Erythroblast (primary cell): ENCODE measurements at regions not wholly inside any gene's neighbourhood (a gene's known extent, or its start where the extent isn't known, plus 50 kb on each side); places are given as distances from the start of the nearest gene placed in this dataset.
"Not testable (repeated sequence)": the region's sequence is repeated elsewhere in the genome, so short reads cannot be mapped to it uniquely, and the experiment has no call there.

Experiments used
- DNase-seq, 2 experiments: peaks; one replicate each; lab custom pipeline; 2025; lab: John Stamatoyannopoulos, UW
- GATA1 ChIP-seq: IDR thresholded peaks from 2 replicates; pipeline ENCODE4 v1.6.1; 2011; ENCODE audit warnings: low read depth, mild to moderate bottlenecking, control low read depth, low read length, moderate library complexity
- POLR2A ChIP-seq: IDR thresholded peaks from 2 replicates; pipeline ENCODE4 v1.6.1; 2011; ENCODE audit warnings: mild to moderate bottlenecking, low read length

DNA sequence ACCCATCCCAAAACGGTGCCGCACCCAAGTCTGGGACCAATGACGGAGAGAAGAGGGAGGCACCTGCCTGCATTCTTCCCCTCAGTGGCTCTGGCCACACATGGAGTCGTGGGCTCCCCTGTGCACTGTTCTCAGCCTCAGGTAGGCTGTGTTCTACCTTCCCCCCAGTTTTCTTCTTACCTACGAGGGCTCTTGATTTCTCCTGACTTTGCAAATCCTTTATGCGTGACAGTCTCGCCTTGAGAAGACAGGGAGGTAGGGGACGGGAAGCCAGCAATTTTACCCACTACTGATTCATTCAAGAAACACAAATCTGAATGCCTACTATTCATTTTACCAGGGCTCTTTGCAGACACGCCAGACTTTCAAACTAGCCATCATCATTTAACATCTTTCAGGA lies 261.3 kb upstream of the NSMCE3 start:
- TF ChIP-seq GATA1 (no peak), POLR2A (no peak)
- no peak for DNase-seq

DNA sequence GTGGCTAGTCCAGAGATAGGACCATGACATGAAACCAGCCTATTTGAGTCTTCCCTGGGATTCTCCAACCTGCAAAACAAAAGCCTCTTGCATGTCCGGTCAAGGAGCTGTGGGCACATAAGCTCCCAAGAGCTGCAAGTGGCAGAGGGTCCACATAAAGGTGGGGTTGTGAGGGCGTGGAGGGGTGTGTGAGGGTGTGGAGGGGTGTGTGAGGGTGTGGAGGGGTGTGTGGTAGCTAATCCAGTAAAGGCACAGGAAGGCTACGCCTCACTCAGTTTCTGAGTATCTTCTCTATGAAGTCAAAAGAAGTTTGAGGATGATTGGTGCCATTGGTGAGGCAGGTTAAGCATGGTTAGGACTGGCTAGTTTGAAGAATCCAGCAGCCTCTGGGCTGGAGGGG lies 259.4 kb upstream of the NSMCE3 start:
- no peak for DNase-seq
- TF ChIP-seq GATA1 (no peak), POLR2A (no peak)

DNA sequence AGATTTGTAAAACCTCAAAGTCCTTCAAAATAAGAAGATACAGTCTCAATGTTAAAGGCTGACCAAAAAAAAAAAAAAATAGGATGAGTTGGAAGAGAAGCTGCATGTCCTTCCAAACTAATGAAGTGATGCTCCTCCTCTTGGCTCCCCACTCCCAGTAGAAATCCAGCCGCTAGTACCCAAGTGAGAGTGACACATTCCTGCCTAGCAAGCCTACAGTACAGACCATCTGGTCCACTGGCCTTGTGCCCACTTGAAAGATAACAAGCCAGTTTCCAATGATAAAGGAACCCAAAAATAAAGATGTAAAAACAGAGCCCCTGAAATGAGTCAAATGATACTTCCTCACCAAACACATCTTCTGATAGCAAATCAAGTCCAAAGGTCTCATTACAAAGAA lies 258.7 kb upstream of the NSMCE3 start:
- no peak for DNase-seq
- TF ChIP-seq POLR2A, result no peak
- no peak for TF ChIP-seq GATA1

DNA sequence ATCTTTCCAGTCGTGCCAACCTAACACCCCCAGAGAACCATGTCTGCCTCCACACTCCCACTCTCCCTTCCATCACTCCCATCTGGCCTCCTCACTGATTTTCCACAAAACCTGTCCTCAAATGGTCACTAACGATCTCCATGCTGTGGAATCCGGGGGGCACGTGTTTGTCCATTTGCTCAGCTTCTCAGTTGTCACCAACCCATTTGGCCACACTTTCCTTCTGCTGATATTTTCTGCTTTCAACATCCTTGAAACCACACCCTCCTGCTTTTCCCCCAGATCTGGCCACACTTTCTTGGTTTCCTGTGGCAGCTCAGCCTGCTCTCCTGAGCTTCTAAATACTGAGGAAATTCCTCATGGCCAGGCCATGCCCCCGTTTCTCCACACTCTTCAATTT lies 257.2 kb upstream of the NSMCE3 start:
- TF ChIP-seq POLR2A (no peak), GATA1 (no peak)
- no peak for DNase-seq

DNA sequence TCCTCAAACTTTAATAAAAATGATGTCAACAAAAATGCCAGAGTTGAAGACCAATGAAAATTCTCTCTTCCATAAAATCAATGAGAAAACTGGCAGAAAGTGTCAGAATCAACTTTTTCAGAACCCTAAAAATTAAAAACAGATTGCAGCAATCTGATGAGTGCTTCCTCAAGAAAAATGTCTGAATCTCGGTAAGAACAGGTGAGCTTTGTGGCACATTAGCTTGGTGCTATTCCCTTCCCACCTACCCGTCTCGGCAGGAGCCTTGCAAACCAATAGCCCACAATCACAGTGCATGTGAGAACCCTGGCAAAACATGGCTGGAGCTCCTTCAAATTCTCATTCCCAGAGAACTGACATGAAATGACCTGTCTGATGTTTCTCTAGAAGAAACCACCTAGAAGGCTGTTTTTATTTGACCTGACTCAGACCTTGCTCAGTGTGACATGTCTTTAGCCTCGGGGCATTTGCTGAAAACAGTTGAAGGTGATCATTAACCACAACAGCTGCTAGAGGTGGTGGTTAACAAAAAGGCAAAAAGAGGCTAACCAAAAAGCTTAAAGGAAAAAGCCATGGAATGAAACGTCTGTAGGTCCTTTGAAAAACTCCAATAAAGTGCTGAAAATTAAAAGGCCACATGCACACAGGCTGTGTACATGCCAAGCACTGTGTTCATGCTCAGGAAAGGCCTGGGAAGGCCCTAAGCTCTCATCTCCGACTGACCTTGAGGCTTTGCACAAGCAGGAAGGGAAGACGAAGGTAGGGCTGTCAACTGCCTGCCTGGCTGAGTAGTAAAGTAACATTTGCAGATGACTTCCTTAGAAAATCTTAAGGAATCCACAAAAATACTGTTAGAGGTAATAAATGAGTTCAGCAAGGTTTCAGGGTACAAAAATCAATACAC lies 253.0 kb upstream of the NSMCE3 start:
- DNase-seq, result no peak
- TF ChIP-seq GATA1 (no peak), POLR2A (no peak)

DNA sequence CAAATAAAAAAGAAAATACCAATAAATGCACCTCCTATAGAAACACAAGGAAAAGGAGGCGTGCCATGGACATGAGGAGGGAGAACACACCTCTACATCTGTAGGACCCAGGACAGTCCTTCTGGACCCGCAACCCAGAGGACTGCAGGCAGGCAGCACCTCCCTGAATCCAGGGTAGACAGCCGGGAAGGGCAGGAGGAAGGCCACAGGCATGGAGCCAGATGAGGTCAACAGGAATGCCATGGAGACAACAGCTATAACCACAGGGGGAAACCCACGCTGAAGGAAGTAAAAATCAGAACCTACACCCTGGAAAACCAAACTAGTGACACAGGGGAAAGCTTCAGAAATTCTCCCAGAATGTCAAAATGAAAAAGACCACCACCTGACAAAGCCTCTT lies 248.8 kb upstream of the NSMCE3 start:
- no peak for TF ChIP-seq GATA1
- no peak for TF ChIP-seq POLR2A
- no peak for DNase-seq

DNA sequence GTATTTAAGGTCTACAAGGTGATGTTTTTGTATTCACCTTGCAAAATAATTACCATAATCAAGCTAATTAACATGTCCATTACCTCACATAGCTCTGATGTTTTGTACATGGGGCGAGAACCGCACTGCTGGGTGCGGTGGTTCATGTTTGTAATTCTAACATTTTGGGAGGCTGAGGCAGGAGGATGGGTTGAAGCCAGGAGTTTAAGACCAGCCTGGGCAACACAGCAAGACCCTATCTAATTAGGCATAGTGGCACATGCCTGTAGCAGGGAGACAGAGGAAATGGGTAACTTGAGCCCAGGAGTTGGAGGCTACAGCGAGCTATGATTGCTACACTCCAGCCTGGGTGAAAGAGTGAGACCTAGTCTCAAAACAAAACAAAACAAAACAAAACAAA lies 248.2 kb upstream of the NSMCE3 start:
- no peak for DNase-seq

DNA sequence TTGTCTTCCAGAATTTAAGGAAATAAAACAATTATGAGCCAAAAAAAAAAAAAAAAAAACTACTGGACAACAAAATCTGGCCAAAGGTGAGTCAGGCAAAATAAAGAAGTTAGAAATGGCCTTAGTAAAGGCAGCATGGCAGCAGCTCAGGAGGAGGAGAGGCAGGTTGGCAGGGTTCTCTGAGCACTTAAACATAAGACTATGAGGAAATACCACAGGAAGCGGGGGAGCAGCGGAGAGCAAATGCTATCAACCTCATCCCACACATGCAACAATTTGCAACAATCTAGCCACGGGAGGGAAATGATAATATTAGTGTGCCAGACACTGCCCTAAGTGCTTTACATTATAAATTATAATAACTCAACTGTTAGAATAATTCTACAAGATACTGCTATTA lies 247.3 kb upstream of the NSMCE3 start:
- no peak for TF ChIP-seq POLR2A
- TF ChIP-seq GATA1, result no peak
- no peak for DNase-seq

More for the DNA sequence above, 248.2 kb upstream of the NSMCE3 start:
- no peak for TF ChIP-seq GATA1
- TF ChIP-seq POLR2A, result no peak

DNA sequence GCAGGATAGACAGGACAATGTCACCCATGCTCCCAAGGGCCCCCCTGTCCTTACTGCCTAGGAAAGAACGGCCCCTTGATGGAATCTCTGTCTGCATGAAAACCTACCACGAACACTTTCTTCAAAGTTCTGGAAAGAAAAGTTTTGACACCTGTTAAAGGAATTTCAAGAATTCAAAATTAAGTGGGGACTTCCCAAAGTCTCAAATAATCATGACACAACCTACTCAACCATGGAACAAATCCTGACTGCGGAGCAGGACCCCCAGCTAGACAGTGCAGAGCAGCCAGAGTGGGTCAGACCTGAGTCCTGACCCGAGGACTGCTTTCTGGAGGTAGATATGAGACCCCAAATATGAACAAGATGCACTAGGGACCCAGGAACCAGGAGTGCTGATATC lies 245.3 kb upstream of the NSMCE3 start:
- TF ChIP-seq GATA1, result no peak
- TF ChIP-seq POLR2A, result no peak
- DNase-seq, result no peak

DNA sequence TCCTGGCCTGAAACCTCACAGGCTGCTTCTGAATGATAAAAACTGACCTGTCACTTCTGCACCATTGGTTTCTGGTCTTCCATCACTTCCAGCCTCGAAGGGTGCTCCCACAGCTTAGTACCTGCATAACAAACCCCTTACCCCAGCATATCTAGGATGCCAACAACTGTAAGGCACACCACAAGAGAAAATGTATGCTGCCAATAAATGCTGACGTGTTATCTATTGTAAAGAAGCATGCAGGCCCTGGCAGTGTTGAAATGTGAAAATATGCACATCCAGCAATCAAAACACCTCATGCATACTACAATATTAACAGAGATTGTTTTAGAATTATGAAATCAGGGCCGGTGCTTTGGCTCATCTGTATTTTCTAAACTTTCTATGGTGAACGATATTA lies 242.0 kb upstream of the NSMCE3 start:
- TF ChIP-seq POLR2A (no peak), GATA1 (no peak)
- no peak for DNase-seq

DNA sequence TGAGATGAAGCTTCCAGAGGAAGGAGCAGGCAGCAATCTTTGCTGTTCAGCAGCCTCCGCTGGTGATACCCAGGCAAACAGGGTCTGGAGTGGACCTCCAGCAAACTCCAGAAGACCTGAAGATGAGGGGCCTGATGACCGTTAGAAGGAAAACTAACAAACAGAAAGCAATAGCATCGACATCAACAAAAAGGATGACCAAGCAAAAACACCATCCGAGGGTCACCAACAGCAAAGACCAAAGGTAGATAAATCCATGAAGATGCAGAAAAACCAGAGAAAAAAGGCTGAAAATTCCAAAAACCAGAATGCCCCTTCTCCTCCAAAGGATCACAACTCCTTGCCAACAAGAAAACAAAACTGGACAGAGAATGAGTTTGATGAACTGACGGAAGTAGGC lies 235.9 kb upstream of the NSMCE3 start:
- not testable (repeated sequence) for DNase-seq

DNA sequence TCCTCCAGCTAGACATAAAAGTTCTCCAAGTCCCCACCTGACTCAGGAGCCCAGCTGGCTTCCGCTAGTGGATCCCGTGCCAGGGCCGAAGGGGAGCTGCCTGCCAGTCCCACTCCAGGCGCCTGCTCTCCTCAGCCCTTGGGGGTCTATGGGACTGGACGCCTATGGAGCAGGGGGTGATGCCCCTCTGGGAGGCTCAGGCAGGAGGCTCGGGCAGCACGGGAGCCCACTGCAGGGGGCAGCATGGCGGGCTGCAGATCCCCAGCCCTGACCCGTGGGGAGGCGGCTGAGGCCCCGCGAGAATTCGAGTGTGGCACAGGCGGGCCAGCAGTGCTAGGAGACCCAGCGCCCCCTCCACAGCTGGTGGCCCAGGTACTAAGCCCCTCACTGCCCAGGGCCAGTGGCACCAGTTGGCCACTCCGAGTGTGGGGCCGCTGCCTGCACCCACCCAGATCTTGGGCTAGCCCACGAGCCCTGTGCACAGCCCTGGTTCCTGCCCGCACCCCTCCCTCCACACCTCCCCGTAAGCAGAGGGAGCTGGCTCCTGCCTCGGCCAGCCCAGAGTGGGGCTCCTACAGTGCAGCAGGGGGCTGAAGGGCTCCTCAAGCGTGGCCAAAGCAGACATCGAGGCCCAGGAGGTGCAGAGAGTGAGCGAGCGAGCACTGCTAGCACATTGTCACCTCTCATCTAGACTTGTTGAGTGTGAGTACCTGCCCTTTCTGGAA lies 221.3 kb upstream of the NSMCE3 start:
- TF ChIP-seq GATA1 (no peak), POLR2A (no peak)
- no peak for DNase-seq

DNA sequence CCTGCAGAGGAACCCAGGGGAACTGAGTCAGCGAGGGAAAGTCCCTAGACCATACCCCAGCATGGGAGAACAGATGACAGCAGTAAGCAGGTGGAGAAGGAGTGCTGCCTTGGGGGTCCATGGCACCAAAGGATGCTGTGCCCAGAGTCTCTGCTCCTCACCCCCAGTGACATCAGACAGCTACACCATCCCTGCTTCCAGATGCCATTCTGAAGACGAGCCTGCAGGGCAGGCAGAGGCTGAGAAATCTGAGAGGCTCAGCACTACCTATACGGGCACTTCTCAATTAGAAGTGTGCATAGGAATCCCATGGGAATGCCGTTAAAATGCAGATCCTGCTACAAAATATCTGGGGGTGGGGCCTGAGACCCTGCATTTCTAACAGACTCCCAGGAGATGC lies 211.3 kb upstream of the NSMCE3 start:
- no peak for TF ChIP-seq GATA1
- TF ChIP-seq POLR2A, result no peak
- DNase-seq, result no peak

DNA sequence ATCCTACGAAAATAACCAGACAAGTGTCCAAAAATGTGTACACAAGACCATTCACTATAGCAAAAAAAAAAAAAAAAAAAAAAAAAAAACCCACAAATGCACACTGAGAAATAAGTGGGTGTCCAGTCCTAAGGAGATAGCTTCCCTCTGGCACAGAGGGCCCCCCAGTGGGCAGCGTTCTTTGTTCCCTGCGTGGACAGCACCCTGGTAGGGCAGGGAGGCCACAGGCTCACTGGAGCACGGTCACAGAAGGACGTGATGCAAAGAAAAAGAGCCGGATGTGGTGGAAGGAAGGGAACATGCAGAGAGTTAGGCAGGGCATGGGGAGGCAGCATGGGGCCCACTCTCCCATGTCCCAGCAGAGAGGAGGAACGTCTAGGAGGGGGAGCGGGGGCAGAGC lies 210.7 kb upstream of the NSMCE3 start:
- TF ChIP-seq POLR2A (no peak), GATA1 (no peak)
- no peak for DNase-seq
